ENCODE measurements at regions not wholly inside any gene's neighbourhood (a gene's known extent, or its start where the extent isn't known, plus 50 kb on each side); places are given as distances from the start of the nearest gene placed in this dataset.

DNA sequence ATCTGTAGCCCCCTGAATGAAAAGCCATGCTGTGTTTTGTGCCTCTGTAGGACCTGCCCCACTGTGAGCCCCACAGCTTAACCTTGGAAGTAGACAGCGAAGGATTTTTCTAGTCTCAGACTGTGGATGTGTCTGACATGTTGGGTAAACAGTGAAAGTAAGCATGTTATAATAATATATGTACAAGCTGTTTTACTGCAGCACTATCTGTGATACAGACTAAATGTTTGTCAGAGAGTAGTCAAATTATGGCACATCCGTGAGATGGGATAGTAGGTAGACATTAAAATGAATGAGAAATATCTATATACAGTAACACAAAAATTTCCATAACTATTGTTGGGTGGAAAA, 381.2 kb upstream of the NR3C2 start:
- Histone ChIP-seq H2AFZ (ENCODE audit: low read length) (no peak overlapping the region), H3K27ac (ENCODE audit: low read depth, low read length) (no peak overlapping the region), H4K5ac (ENCODE audit: insufficient read length, low read depth, low read length) (no peak overlapping the region), H3K79me1 (ENCODE audit: low read depth, low read length) (no peaks in the 10 kb centered on the region), H2BK12ac (ENCODE audit: low read depth, low read length) (no peak overlapping the region), H4K20me1 (replicated peaks in 1 of 2; ENCODE audit: control insufficient read depth in 1 of 2, insufficient read depth in 2 of 2, low read length in 2 of 2) (no peaks in the 10 kb centered on the region), H3K23me2 (ENCODE audit: low read depth, low read length) (no peaks in the 10 kb centered on the region), H3K23ac (ENCODE audit: insufficient read length) (no peak overlapping the region), H3K4me1 (replicated peaks in 1 of 4; ENCODE audit: control insufficient read depth in 3 of 4, insufficient read depth in 4 of 4, low read length in 3 of 4) (no peaks in the 10 kb centered on the region), H3K9me3 (ENCODE audit: insufficient read depth in 2 of 2, low read depth in 1 of 2, low read length in 1 of 2) (no peaks in the 10 kb centered on the region), H3K14ac (ENCODE audit: insufficient read length) (no peak overlapping the region), H2BK15ac (ENCODE audit: low read length) (no peak overlapping the region), H2BK120ac (replicated peaks; ENCODE audit: low read depth, low read length) (no peak overlapping the region), H4K8ac (ENCODE audit: extremely low read depth, insufficient read depth, low read length) (no peak overlapping the region), H2AK5ac (ENCODE audit: low read depth, low read length) (no peak overlapping the region), H3K56ac (replicated peaks; ENCODE audit: insufficient read length, low read depth, low read length) (no peak overlapping the region), H3K79me2 (ENCODE audit: control insufficient read depth in 1 of 2, insufficient read depth in 2 of 2, low read length in 2 of 2) (no peaks in the 10 kb centered on the region), H3K9ac (replicated peaks in 1 of 4; ENCODE audit: extremely low read depth in 1 of 4, low read depth in 3 of 4, low read length in 3 of 4) (no peak overlapping the region), H3K27me3 (replicated peaks in 1 of 4; ENCODE audit: control insufficient read depth in 3 of 4, extremely low read depth in 1 of 4, insufficient read depth in 3 of 4, low read length in 3 of 4) (no peaks in the 10 kb centered on the region), H3K18ac (ENCODE audit: extremely low read depth, low read length) (no peak overlapping the region), H3K4me3 (ENCODE audit: extremely low read depth in 1 of 4, insufficient read depth in 2 of 4, low read depth in 3 of 4, low read length in 4 of 4) (no peak overlapping the region), H3K4ac (replicated peaks; ENCODE audit: insufficient read length, low read depth, low read length) (no peak overlapping the region), H3K4me2 (ENCODE audit: insufficient read depth in 1 of 2, low read depth in 2 of 2, low read length in 2 of 2) (no peak overlapping the region), H4K91ac (replicated peaks; ENCODE audit: insufficient read length, low read length) (no peak overlapping the region), H2BK5ac (ENCODE audit: low read depth, low read length) (no peak overlapping the region), H2BK20ac (ENCODE audit: low read length) (no peak overlapping the region), H3K36me3 (ENCODE audit: control insufficient read depth in 2 of 4, insufficient read depth in 4 of 4, low read length in 3 of 4) (no peaks in the 10 kb centered on the region)
- ChIA-PET POLR2A (ENCODE audit: partially characterized antibody) (no interaction called here), CTCF (ENCODE audit: partially characterized antibody) (no interaction called here)
- no peak for TF ChIP-seq RAD21 (IDR thresholded peaks at IDR 0.05 in 1 of 2, conservative IDR thresholded peaks at IDR 0.05 in 1 of 2; ENCODE audit: low read depth in 2 of 2, low read length in 2 of 2)
- TF ChIP-seq, protein P1, sequence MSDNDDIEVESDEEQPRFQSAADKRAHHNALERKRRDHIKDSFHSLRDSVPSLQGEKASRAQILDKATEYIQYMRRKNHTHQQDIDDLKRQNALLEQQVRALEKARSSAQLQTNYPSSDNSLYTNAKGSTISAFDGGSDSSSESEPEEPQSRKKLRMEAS (IDR thresholded peaks at IDR 0.05): no peak
- no peak for TF ChIP-seq RFX5 (IDR thresholded peaks at IDR 0.05; ENCODE audit: borderline replicate concordance, low read depth, low read length)
- no peak for TF ChIP-seq KDM4A (IDR thresholded peaks at IDR 0.05; ENCODE audit: low read depth, low read length, severe bottlenecking)
- no peak for TF ChIP-seq TAF1 (IDR thresholded peaks at IDR 0.05; ENCODE audit: low read depth, low read length)
- no peak for TF ChIP-seq NANOG (IDR thresholded peaks at IDR 0.05; ENCODE audit: insufficient read depth, low read depth, low read length, poor library complexity, severe bottlenecking)
- TF ChIP-seq, protein P2, sequence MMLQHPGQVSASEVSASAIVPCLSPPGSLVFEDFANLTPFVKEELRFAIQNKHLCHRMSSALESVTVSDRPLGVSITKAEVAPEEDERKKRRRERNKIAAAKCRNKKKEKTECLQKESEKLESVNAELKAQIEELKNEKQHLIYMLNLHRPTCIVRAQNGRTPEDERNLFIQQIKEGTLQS (IDR thresholded peaks at IDR 0.05; ENCODE audit: insufficient read depth, low read depth, low read length): no peak
- TF ChIP-seq SRF (IDR thresholded peaks at IDR 0.05; ENCODE audit: low read depth, low read length): no peak
- TF ChIP-seq RBBP5 (IDR thresholded peaks at IDR 0.05; ENCODE audit: borderline replicate concordance, low read depth, low read length): no peak
- no peak for TF ChIP-seq POLR2AphosphoS5 (IDR thresholded peaks at IDR 0.05; ENCODE audit: low read depth, low read length)
- no peak for TF ChIP-seq GTF2F1 (IDR thresholded peaks at IDR 0.05; ENCODE audit: borderline replicate concordance, low read depth, low read length)
- TF ChIP-seq, protein P3, sequence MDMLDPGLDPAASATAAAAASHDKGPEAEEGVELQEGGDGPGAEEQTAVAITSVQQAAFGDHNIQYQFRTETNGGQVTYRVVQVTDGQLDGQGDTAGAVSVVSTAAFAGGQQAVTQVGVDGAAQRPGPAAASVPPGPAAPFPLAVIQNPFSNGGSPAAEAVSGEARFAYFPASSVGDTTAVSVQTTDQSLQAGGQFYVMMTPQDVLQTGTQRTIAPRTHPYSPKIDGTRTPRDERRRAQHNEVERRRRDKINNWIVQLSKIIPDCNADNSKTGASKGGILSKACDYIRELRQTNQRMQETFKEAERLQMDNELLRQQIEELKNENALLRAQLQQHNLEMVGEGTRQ (IDR thresholded peaks at IDR 0.05; ENCODE audit: low read length): no peak
- FAIRE-seq: no peak
- WGBS, 2 experiments (ENCODE audit: extremely low coverage in 1 of 2, insufficient coverage in 1 of 2, insufficient read length in 1 of 2, insufficient replicate concordance in 2 of 2, low coverage in 1 of 2, low lambda C conversion rate in 2 of 2, missing lambda C conversion rate in 1 of 2): 96% methylated on average over 2 of the region's 2 CpGs; no CpG with 5 or more reads in 1 of the 2 experiments
- no peak for DNase-seq (ENCODE audit: low read depth in 1 of 2, low spot score in 2 of 2)

Measured in H1 (cell line).